Globus pallidus (tissue), 1 donor: ENCODE measurements at regions not wholly inside any gene's neighbourhood (a gene's known extent, or its start where the extent isn't known, plus 50 kb on each side); places are given as distances from the start of the nearest gene placed in this dataset.
"Not testable (repeated sequence)": the region's sequence is repeated elsewhere in the genome, so short reads cannot be mapped to it uniquely, and the experiment has no call there.

Source experiments
- DNase-seq: peaks from one replicate; pipeline ENCODE4 v3.0.0-alpha.2; 2015; ENCODE audit warnings: low spot score

DNA sequence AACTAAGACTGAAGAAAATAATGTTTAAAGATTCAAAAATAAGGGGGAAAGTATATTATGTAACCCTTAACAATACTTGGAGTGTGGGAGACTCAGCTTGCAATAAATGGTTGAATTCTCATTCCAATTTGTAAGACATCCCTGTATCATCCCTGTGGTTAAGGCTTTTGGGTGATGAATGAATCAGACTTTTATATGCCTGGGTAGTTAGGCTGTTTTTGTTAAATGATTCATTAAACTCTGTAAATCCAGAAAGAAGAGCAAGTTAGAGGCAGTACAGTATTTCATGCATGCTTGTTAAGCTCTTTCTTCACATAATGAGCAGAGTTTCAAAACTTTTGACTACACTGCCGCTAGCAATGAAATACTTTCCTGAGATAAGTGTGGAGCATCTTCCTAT is 948.8 kb downstream of the SOCS6 start:
- DNase-seq, result no peak

DNA sequence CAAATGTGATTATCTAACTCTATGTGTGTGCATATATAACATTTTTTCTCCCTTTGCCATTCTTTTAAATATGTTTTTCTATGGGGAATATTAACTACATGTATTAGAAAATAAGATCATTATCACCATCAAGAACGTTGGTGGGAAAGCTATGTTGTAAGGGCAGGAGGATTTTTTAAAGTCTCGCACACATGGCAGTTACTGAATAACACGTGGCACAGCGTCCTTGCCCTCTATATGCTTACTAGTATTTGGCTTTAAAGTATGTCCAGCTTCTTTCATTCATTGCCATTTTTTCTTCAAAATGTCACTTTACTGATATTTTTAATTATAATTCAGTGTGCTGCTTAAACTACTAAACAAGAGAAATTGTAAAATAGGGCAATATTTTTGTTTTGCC is 944.3 kb downstream of the SOCS6 start:
- DNase-seq, result no peak

DNA sequence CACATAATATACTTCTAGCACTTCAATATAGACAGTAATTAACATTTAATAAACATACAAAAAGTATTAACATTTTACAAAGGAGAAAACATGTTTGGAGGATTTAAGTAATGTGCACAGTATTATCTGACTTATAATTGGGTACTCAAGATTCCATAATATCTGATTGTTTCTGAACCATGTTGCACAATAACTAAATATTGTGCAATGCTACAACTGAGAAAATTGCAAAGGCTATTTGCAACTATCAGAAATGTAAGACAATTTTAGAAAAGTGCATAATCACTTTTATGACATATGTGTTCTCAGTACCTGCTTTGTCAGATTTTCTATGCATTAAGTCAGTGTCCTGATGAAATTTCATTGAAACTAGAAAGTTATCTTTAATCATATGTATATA is 934.6 kb downstream of the SOCS6 start:
- DNase-seq, result no peak

DNA sequence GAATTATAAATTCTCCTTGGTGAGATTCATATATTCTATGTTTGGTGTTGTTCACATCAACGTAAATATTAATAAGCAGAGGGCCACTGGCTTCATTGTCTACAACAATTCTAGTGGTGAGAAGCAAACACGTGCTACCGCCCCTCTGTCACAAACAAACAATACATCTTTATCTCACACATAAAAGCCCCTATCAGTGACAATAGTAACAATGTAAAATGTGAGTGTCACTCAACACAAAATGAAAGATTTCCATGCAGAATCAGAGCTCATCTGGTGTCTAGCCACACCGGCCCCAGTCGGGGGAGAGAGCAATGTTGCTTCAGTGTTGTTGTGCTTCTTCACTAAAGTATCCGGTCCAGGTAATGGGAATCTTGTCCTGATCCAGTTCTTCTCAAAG is 932.6 kb downstream of the SOCS6 start:
- peak; percentile 70 for DNase-seq

DNA sequence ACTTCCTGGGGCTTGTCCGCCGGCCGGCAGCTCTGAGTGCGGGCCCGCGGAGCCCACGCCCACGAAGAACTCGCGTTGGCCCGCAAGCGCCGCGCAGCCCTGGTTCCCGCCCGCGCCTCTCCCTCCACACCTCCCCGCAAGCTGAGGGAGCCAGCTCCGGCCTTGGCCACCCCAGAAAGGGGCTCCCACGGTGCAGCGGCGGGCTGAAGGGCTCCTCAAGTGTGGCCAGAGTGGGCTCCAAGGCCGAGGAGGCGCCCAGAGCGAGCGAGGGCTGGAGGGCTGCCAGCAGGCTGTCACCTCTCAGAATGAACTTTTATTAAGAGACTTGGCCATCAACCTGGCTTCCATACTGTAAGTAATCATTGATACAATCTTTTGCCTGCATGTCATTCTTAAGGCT is 923.9 kb downstream of the SOCS6 start:
- DNase-seq, result not testable (repeated sequence)

DNA sequence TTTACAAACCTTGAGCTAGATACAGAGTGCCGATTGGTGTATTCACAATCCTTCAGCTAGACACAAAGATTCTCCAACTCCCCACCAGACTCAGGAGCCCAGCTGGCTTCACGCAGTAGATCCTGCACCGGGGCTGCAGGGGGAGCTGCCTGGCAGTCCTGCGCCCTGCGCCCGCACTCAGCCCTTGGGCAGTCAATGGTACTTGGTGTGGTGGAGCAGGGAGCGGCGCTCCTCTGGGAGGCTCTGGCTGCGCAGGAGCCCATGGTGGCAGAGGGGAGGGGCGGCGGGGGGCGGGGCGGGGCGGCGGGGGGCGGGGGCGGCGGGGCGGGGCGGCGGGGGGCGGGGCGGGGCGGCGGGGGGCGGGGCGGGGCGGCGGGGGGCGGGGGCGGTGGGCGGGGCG is 923.4 kb downstream of the SOCS6 start:
- DNase-seq, result no peak

DNA sequence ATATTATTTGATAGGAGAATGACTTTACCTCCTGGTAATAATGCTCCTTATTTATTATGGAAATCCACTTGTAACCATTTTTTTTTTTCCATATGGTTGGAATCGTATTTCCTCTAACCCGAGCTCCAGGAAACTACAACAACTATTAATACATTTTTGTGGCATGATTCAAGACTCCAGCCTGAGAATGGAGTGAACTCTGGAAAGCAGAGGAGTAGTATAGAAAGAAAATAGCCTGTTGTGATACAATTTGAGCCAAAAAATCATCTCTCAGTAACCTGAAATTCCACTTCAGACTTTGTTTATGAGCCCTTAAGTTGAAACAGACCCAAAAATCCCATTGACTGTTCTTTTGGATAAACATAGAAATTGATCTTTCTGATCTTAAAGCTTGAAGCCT is 921.1 kb downstream of the SOCS6 start:
- DNase-seq, result no peak

DNA sequence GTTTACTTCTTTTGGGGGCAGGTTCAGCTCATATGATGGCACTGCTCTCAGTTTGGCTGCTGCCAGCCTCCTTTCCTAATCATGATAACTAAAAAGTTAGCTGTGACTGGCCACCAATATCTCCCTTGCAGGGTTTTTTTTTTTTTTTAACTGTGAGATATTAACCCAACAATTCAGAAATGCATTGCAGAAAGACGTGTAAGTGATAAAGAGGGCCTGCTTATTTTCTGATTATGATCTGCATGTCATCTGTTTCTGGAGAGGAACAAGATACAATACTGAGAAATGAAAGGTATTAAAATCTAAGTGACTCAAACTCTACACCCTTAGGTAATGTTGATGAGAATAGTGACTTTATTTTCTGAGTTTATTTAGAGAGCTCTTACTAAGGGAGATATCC is 905.6 kb downstream of the SOCS6 start:
- DNase-seq, result no peak

DNA sequence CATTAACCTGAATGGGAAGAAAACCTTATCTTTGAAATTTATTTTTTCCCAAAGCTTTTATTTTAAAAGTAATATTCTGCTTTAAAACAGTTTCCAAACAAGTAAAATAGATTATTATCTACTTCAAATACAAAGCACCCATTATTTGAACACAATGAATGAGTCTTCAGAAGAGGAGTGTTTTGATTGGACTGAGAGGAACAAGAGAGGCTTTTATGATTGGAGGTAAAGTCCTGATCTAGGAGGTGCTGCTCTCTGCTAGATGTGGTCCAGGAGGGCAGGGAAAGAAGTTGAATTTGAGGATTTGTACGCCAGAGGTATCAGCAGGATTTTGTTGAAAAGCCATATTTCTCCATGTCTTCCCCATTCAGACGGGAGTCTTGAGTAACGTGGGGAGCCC is 900.7 kb downstream of the SOCS6 start:
- peak; percentile 70 for DNase-seq

DNA sequence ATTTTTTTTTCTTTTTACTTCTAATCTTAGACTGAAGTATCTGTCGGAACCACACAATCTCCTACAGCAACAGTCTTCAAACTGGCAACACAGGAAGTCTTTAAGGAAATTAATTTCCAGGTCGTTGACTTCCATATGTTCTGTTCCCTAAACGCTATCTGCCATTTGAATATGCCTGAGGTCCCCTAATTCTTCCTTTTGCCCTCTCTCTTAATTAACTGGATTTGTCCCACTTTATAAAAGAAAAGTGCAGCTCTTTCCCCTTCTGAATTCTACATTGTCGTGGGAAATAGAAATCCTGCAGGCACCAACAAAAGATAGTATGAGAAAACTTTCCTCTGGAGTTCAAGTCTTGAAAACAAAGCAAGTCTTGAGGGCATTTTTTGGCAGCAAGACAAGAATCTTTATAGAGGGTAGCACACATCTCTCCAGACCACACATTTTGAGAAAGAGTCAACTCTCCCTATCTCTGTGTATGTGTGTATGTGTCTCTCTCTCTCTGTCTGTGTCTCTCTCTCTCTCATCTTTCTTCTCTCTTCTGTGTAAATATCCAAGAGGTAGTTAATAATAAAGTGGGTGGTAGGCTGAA is 879.8 kb downstream of the SOCS6 start:
- DNase-seq, result peak; percentile 7

DNA sequence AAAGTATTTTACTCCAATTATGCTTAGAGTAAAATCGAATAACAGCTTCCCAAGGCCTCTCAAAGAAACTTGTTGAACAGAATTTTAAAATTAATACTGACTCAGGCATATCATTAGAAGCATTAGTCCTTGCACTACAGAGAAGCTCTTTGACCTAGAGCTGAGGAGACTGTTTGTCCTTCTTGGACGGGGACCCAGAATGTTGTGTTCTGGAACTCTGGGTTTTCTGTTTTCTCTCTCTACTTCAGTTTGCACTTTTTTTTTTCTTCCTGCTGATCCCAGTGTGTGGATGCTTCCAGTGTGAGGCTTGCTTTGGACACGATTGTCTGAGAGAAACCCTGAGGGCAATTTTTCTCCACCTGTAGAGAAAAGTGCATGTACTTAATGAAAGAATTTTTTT is 847.6 kb downstream of the SOCS6 start:
- DNase-seq, result peak; percentile 64

DNA sequence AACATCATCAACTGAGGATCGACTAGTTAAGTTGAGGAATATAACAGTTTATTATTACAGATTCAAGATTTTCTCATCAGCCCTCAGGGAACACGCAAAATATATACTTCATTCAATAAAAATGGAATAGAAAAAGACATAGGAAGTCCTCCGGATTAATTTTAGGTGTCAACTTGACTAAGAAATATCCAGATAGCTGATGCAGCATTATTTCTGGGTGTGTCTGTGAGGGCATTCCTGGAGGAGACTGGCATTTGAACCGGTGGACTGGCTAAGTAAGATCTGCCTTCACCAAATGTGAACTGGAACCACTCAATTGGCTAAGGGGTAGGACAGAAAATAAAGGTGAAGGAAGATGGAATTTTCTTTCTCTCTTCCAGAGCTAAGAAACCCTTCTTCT is 845.3 kb downstream of the SOCS6 start:
- DNase-seq, result no peak

DNA sequence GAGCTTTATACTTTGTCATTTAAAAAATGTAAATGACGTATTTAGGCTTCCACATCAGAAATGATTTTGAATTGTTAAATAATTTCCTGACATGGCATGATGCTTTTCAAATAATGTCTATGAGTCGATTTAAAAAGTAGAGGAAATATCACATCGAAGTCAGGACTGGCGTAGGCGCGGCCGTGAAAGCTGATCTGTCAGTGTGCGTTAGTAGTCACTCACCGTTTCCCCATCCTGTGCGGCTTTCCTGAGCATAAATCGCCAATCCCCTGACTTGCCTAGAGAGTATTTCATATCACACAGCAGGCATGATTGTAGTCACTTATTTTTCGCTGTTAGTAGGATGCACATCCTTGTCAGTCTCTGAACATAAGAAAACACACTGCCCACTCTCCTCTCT is 843.1 kb downstream of the SOCS6 start:
- DNase-seq, result no peak

DNA sequence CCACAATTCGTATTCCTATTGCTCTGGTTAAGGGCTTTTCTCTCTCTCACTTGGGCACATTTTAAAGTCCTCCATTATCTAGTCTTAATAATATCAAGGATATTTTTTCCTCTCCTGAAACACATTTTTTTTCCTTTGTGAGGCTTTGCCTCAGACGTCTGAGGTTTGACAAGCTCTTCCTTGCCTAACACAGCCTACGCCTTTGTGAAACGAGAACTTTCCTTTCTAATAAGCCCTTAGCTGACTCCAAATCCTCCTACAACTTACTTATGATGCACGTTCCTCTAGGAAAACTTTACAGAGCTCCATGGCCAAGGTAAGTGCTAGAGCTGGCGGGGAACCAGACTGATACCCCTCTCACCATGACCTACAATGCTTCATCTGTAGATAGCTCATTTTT is 841.5 kb downstream of the SOCS6 start:
- DNase-seq, result no peak

DNA sequence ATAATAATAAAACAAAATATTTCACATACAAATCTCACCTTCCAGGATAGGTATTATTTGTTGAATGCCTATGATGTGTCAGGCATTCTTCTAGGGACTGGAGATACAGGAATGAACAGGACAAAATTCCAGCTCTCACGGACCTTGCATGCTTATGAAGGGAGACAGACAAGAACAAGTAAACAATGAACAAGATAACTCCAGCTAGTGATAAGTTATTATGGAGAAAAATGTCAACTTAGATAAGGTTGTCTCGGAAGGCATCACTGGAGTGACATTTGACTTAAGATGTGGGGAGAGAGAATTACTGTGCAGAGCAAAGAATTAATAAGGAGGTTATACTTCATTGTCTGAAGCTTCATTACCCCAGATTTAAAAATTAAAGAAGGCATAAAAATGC is 836.7 kb downstream of the SOCS6 start:
- DNase-seq, result no peak

DNA sequence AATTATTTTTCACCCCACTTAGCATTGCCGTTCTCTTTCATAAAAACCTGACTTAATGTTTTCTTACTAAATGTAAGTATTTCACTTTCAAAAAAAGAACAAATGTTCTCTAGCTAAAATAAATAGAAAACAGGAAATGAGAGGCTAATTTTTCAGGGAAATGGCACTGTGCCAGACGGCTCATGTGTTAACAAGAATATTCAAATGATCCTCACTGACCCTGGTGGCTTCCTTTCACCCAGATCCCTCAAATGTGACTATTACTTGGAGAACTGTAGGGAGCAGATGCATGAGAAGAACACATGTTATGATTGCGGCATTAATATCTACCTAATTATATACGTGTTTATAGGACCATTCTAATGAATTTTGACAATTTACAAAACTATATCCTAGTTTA is 827.7 kb downstream of the SOCS6 start:
- no peak for DNase-seq

DNA sequence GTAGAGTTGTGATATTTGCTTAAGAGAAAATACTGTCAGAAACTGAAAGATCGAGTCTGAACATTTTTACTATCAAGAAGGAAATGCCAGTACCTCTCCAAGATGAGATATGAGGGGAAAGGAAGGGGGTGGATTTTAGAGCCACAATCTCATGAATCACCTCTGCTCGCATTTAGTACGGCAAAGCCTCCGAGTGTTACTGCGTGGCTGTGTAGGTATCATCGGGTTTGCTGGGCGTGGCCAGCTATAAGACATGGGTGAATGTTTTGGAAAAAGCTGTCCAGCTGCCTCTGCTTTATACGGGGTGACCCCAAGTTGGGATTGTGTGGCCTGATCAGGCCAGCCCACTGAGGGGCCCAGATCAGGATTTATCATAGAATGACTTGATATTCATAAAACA is 826.4 kb downstream of the SOCS6 start:
- DNase-seq, result no peak

DNA sequence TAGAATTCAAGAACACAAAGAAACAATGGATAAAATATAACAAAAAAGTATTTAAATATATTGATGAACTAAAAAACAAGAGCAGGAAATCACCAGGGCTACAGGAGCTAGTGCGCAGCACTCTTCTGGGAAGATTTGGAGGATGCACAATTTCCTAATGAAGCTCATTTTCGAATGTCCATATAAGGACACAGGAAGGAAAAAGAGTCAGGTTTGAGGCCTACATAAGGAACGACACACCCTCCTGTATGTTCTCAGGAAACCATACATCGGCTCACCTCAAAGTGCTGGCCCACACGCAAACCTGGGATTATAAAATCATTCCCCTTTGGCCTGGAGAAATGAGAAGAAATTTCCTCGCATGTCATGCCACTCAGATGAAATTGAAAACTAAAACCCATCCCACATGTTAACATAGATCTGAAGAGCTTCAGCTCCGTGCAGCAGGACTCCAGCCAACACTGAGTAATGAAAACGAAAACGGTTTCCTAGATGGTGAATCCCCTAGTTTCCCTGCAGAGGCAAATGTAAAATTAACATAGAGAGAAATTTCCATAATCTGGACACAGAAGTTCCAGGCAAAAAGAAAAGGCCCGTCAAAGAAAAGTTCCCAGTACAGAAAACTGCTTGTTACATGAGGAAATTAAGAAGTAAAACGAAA is 825.8 kb downstream of the SOCS6 start:
- no peak for DNase-seq

DNA sequence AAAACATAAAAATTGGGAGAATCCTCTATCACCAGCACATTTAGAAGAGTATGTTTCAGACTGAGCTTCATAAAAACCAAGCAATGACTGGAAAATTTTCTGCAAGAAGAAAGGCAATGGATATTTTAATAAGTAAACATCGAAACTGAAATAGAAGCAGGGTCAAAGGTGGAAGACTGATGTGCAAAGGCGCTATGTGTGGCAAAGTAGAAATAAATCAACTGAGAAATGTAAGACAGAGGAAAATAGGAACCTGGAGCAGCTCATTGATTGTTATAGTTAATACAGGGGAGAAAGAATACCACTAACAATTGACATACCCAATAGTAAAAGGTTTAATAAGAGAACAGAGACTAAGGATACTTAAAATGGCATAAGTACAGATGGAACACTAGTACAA is 818.4 kb downstream of the SOCS6 start:
- DNase-seq, result no peak

DNA sequence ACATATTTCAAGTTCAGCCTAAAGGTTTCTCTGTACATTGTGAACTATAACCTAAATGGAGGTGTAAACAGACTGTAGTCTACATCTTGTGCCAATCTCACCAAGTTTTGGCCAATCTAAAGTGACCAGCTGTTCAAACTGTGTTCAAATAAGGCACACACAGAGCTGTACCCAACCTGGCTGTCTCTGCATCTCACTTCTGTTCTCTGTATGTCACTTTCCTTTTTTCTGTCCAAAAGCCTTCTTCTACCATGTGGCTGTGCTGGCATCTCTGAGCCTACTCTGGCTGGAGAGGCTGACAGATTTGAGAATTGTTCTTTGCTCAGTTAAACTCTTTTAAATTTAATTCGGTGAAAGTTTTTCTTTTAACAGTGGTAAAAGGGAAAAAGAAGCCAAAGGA is 817.9 kb downstream of the SOCS6 start:
- peak; percentile 19 for DNase-seq

DNA sequence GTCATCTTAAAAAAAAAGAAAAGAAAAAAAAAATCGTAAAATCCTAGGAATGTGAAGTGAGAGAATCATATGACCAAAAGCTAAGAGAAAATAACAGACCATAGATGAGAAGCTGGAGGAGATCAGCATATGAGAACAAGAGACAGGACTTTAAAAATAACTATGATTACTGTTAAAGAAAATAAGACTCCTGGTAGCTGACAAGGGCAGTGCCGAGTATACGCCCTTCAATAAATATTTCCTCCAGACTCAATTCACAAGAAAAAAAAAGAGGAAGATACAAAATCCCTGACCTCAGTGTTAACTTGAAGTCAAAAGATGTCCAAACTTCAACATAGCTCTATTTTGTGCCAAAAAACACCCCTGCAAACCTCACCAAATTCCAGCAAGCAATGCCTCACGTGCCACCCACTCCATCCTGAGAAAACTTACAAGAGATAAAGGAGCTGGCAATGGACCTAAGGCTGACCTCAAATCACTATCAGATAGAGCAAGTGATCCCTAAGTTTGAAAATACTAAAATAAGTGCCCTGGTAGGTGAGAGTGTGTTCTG is 817.2 kb downstream of the SOCS6 start:
- DNase-seq, result no peak

DNA sequence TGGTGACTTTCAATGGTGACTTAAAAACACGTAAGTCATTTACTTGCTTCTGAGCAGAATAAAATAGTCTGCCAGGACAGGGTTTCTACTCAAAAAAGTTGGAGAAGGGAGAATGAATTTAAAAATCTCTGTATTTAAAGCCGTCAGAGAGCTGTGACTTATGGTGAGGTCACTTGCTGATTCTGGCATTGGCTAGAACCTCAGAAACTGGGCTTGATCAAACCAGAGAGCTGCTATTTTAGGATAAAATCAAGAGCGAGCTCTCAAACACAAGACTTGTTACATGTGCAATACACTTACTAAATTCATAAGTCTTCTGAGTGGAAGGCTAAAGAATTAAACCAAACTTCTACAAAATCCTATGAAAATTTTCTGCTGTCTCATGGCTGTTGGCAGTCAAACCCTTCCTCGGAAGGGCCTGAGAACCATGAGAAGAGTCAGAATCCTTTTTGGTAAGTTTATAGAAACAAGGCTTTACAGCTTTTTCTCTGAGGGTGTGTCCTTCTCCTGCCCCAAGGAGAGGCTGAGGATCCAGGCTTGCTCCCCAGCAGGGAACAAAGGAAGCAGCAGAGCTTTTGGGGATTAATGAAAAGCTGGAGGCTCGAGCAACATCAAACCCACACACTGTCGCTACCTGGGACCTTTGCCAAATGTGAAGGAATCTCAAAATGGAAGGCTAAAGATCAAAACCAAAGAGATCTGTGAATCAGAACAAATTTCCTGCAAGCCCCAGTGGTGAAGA is 816.4 kb downstream of the SOCS6 start:
- DNase-seq, result peak; percentile 15

DNA sequence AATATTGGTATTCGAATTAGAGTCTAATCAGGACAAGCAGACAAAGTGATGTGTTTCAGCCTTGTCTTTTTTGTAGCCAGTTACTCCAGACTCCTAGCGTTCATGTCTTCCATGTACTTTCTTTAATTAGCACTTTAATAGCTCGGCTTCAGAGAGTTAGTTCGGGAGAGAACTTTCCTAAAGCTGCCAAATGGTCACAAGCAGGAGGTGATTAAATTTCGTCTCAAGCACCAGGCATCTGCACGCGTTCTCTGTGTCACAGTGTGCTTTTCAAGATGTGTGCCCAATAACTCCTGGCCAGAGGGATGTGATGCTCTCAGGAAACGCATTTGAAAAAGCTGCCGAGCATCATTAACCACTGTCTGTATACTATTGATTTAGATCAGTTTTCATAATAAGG is 790.8 kb downstream of the SOCS6 start:
- no peak for DNase-seq
